Left lung (tissue), 4 donors: ENCODE measurements at regions not wholly inside any gene's neighbourhood (a gene's known extent, or its start where the extent isn't known, plus 50 kb on each side); places are given as distances from the start of the nearest gene placed in this dataset.

Experiments
- ATAC-seq: fragments of 200-7000 bp; cut with Tn5 transposase; one replicate; pipeline ENCODE4 v1.9.1; 2020; ENCODE audit warnings: moderate library complexity
- DNase-seq, 4 donors: peaks; one replicate each; pipeline ENCODE4 v3.0.0-alpha.2; 2013 to 2020
- H3K27ac ChIP-seq, 2 donors: fragments of 200-600 bp; sonication (generic) in 1 of 2; one replicate each; pipeline versions ENCODE4 v1.5.0 to v1.8.0; 2020 to 2021
- H3K27me3 ChIP-seq, 2 donors: fragments of 200-600 bp; sonication (generic) in 1 of 2; one replicate each; pipeline versions ENCODE4 v1.5.0 to v1.8.0; 2020 to 2021
- H3K36me3 ChIP-seq, 2 donors: fragments of 200-600 bp; sonication (generic) in 1 of 2; one replicate each; pipeline versions ENCODE4 v1.5.0 to v1.8.0; 2020 to 2021
- H3K4me1 ChIP-seq, 2 donors: fragments of 200-600 bp; one replicate each; pipeline ENCODE4 v1.8.0; 2021
- H3K4me3 ChIP-seq, 2 donors: fragments of 200-600 bp; sonication (generic) in 1 of 2; one replicate each; pipeline versions ENCODE4 v1.5.0 to v1.8.0; 2020 to 2021; ENCODE audit warnings: mild to moderate bottlenecking in 1 of 2
- H3K9me3 ChIP-seq, 2 donors: fragments of 200-600 bp; sonication (generic) in 1 of 2; one replicate each; pipeline versions ENCODE4 v1.5.0 to v1.8.0; 2020 to 2021
- intact Hi-C, 2 donors: fragments of 100-400 bp; cut with DNase I; formaldehyde crosslinking; loops; one replicate each; pipeline versions ENCODE4 v1.11.2 to v1.14.2; 2022
- TF ChIP-seq, protein P1 (sequence below), 2 donors: fragments of 200-600 bp; sonication (generic) in 1 of 2; IDR thresholded peaks; one replicate each; pipeline versions ENCODE4 v1.5.0 to v1.8.0; 2021; ENCODE audit warnings: antibody characterized with exemption in 2 of 2
- donor health status: DM: no; HTN: yes; CAD: no.
- donor health status: DM: no; HTN: no; CAD: no.

DNA sequence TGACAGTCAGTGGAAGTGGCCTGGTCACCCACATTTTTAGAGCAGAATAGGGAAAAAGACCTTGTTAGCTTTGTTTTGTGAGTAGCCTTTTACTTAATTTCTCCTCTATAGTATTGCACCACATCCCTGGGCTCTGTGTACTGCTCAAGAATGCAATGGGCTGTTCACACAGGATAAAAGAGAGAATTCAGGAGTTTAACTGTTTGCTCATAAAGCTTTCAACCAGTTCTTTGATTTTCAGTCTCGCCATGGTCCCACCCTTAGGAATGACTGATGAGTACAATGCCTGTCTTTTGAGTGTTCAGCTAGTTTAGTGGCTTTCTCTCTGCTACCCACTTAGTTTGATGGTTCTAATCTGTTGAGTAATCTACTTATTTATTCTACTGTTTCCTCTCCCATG lies 129.7 kb downstream of the PLG start:
- ATAC-seq (no peak), DNase-seq (no peak)
- no peak overlapping the region for H3K27ac ChIP-seq
- H3K36me3 ChIP-seq = no peaks in the 10 kb centered on the region
- TF ChIP-seq, protein P1, sequence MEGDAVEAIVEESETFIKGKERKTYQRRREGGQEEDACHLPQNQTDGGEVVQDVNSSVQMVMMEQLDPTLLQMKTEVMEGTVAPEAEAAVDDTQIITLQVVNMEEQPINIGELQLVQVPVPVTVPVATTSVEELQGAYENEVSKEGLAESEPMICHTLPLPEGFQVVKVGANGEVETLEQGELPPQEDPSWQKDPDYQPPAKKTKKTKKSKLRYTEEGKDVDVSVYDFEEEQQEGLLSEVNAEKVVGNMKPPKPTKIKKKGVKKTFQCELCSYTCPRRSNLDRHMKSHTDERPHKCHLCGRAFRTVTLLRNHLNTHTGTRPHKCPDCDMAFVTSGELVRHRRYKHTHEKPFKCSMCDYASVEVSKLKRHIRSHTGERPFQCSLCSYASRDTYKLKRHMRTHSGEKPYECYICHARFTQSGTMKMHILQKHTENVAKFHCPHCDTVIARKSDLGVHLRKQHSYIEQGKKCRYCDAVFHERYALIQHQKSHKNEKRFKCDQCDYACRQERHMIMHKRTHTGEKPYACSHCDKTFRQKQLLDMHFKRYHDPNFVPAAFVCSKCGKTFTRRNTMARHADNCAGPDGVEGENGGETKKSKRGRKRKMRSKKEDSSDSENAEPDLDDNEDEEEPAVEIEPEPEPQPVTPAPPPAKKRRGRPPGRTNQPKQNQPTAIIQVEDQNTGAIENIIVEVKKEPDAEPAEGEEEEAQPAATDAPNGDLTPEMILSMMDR (IDR thresholded peaks at IDR 0.05) = no peak
- no peaks in the 10 kb centered on the region for H3K4me1 ChIP-seq
- no peak overlapping the region for H3K4me3 ChIP-seq
- no peaks in the 10 kb centered on the region for H3K27me3 ChIP-seq
- intact Hi-C loops = no loop called here
- no peaks in the 10 kb centered on the region for H3K9me3 ChIP-seq

DNA sequence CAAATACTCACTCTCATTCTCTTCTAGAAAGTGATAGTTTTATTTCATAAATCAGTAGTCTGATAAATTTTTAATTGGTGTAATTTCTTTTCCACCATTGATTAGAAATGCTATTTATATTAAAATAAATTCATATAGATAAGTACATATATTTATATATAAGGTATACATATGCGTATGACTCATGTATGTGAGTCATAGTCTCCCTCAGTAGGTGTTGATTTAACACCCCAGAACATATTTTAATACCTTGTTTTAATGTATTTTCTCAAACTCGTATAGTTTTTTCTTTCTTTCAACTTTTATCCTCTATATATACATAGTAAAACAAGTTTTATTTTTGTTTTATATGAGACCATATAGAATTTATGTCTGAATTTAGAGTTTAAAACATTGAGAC lies 130.4 kb downstream of the PLG start:
- H3K4me1 ChIP-seq = no peaks in the 10 kb centered on the region
- no peaks in the 10 kb centered on the region for H3K27me3 ChIP-seq
- TF ChIP-seq, protein P1 (IDR thresholded peaks at IDR 0.05) = no peak
- H3K9me3 ChIP-seq = no peaks in the 10 kb centered on the region
- DNase-seq = no peak
- H3K4me3 ChIP-seq = no peak overlapping the region
- intact Hi-C loops = no loop called here
- no peak for ATAC-seq
- H3K36me3 ChIP-seq = no peaks in the 10 kb centered on the region
- H3K27ac ChIP-seq = no peak overlapping the region

DNA sequence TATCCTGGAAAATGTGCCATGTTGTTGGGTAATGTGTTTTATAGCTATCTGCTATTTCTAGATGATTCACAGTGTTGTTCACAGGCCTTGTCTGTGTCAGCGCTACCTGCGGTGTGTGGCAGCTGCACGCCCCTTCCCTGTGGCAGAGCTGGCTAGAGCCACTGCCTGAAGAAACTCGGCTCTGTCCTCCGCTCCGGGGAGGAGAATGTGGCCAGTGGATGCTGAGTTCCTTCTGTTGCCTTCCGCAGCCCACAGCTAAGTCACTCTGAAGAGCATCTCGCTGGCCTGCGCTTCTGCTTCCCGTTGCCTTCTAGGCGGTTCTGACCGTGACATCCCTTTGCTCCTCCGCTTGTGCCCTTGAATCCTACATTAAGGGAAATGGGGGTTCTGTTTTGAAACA lies 135.1 kb downstream of the PLG start:
- no peaks in the 10 kb centered on the region for H3K36me3 ChIP-seq
- peaks cover 0 to 4% of the 10 kb centered on the region in 2 donors for H3K9me3 ChIP-seq
- TF ChIP-seq, protein P1 (IDR thresholded peaks at IDR 0.05) = no peak
- no peaks in the 10 kb centered on the region for H3K4me1 ChIP-seq
- no peaks in the 10 kb centered on the region for H3K27me3 ChIP-seq
- DNase-seq (no peak), ATAC-seq (no peak)
- H3K4me3 ChIP-seq = no peak overlapping the region
- H3K27ac ChIP-seq = no peak overlapping the region
- intact Hi-C loops = no loop called here

DNA sequence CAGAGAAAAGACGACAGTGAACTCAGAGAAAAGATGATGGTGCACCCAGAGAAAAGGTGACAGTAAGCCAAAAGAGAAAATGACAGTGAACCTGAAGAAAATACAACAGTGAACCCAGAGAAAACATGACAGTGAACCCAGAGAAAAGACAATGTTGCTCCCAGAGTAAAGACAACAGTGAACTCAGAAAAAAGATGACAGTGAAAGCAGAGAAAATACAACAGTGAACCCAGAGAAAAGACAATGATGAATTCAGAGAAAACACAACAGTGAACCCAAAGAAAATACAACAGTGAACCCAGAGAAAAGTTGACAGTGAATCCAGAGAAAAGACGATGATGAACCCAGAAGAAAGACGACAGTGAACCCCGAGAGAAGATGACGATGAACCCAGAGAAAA lies 140.5 kb upstream of the MAP3K4 start:
- TF ChIP-seq, protein P1 (IDR thresholded peaks at IDR 0.05) = no peak
- H3K36me3 ChIP-seq = no peaks in the 10 kb centered on the region
- H3K9me3 ChIP-seq = peaks cover 0 to 4% of the 10 kb centered on the region in 2 donors
- ATAC-seq = no peak
- intact Hi-C loops = no loop called here
- H3K27ac ChIP-seq = no peak overlapping the region
- no peaks in the 10 kb centered on the region for H3K4me1 ChIP-seq
- DNase-seq = no peak
- no peak overlapping the region for H3K4me3 ChIP-seq
- no peaks in the 10 kb centered on the region for H3K27me3 ChIP-seq

DNA sequence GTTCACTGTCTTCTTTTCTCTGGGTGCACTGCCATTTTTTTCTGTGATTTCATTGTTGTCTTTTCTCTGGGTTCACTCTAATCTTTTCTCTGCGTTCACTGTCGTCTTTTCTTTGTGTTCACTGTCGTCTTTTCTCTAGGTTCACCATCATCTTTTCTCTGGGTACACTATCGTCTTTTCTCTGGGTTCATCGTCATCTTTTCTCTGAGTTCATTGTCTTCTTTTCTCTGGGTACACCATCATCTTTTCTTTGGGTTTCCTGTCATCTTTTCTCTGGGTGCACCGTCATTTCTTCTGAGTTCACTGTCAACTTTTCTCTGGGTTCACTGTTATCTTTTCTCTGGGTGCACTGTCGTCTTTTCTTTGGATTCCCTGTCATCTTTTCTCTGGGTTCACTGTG lies 137.6 kb upstream of the MAP3K4 start:
- intact Hi-C loops = no loop called here
- no peak for ATAC-seq
- TF ChIP-seq, protein P1 (IDR thresholded peaks at IDR 0.05) = no peak
- Histone ChIP-seq H3K27ac (no peak overlapping the region), H3K27me3 (no peaks in the 10 kb centered on the region), H3K4me3 (no peak overlapping the region), H3K9me3 (peaks cover 0 to 4% of the 10 kb centered on the region in 2 donors), H3K36me3 (no peaks in the 10 kb centered on the region), H3K4me1 (no peaks in the 10 kb centered on the region)
- DNase-seq = no peak
